ENCODE measurements at regions not wholly inside any gene's neighbourhood (a gene's known extent, or its start where the extent isn't known, plus 50 kb on each side); places are given as distances from the start of the nearest gene placed in this dataset.

GRCh38 chr6:28643017-28643740 lies 117.5 kb downstream of the GPX5 start:
- no peak for TF ChIP-seq ZBTB21 (CRISPR knock-in tag; IDR thresholded peaks at IDR 0.05; ENCODE audit: borderline replicate concordance)
- no peak for TF ChIP-seq ELF4 (CRISPR knock-in tag; IDR thresholded peaks at IDR 0.05; ENCODE audit: low read depth)
- TF ChIP-seq ZSCAN18 (CRISPR knock-in tag; IDR thresholded peaks at IDR 0.05): no peak
- TF ChIP-seq CTCF (IDR thresholded peaks at IDR 0.05): no peak
- no peak for TF ChIP-seq ZNF532 (CRISPR knock-in tag; IDR thresholded peaks at IDR 0.05; ENCODE audit: borderline replicate concordance)
- no peak for TF ChIP-seq ARID4B (CRISPR knock-in tag; IDR thresholded peaks at IDR 0.05; ENCODE audit: borderline replicate concordance)
- TF ChIP-seq ZNF512 (CRISPR knock-in tag; IDR thresholded peaks at IDR 0.05; ENCODE audit: borderline replicate concordance): no peak
- TF ChIP-seq ZNF232 (CRISPR knock-in tag; IDR thresholded peaks at IDR 0.05): no peak
- no peak for TF ChIP-seq CREB1 (CRISPR knock-in tag; IDR thresholded peaks at IDR 0.05)
- no peak for TF ChIP-seq ATF2 (CRISPR knock-in tag; IDR thresholded peaks at IDR 0.05; ENCODE audit: borderline replicate concordance, low read depth)
- no peak for TF ChIP-seq MAX (CRISPR knock-in tag; IDR thresholded peaks at IDR 0.05)
- no peak for TF ChIP-seq E2F5 (CRISPR knock-in tag; IDR thresholded peaks at IDR 0.05)
- TF ChIP-seq E2F4 (CRISPR knock-in tag; IDR thresholded peaks at IDR 0.05; ENCODE audit: borderline replicate concordance, low read depth): no peak

Measured in WTC11 (cell line).